NT2/D1 (cell line): ENCODE measurements at regions not wholly inside any gene's neighbourhood (a gene's known extent, or its start where the extent isn't known, plus 50 kb on each side); places are given as distances from the start of the nearest gene placed in this dataset.

Experiments used
- SUZ12 ChIP-seq: IDR thresholded peaks from 2 replicates; pipeline ENCODE4 v1.6.1; 2011; ENCODE audit not compliant: insufficient read length, insufficient read depth; ENCODE audit errors: extremely low read depth
- YY1 ChIP-seq: IDR thresholded peaks from 2 replicates; pipeline ENCODE4 v1.6.1; 2011; ENCODE audit not compliant: insufficient read length, insufficient read depth

GRCh38 chr14:95415993-95416392 lies 96.3 kb upstream of the CLMN start:
- TF ChIP-seq YY1, result no peak
- no peak for TF ChIP-seq SUZ12
